ENCODE measurements at regions not wholly inside any gene's neighbourhood (a gene's known extent, or its start where the extent isn't known, plus 50 kb on each side); places are given as distances from the start of the nearest gene placed in this dataset.

GRCh38 chr22:49258107-49259010 is 569.3 kb downstream of the BRD1 start:
- H3K4me1 ChIP-seq (ENCODE audit: insufficient read depth, low read length, poor library complexity, severe bottlenecking): no peaks in the 10 kb centered on the region
- TF ChIP-seq CTCF (conservative IDR thresholded peaks at IDR 0.05; ENCODE audit: low read length): no peak
- no peak for TF ChIP-seq EZH2phosphoT487 (IDR thresholded peaks at IDR 0.05; ENCODE audit: borderline replicate concordance)
- no peaks in the 10 kb centered on the region for H3K79me2 ChIP-seq (ENCODE audit: insufficient read depth, low read length)
- no peak overlapping the region for H3K4me3 ChIP-seq (ENCODE audit: low read length, poor library complexity, severe bottlenecking)
- H3K4me2 ChIP-seq (ENCODE audit: low read depth, low read length, poor library complexity, severe bottlenecking): no peak overlapping the region
- no peak overlapping the region for H2AFZ ChIP-seq (ENCODE audit: low read length)
- H3K36me3 ChIP-seq (ENCODE audit: insufficient read depth, low read length): no peaks in the 10 kb centered on the region
- H3K9ac ChIP-seq (ENCODE audit: low read depth, low read length, poor library complexity, severe bottlenecking): no peak overlapping the region
- no peaks in the 10 kb centered on the region for H3F3A ChIP-seq (ENCODE audit: low read depth)
- no peaks in the 10 kb centered on the region for H3K9me2 ChIP-seq (replicated peaks; ENCODE audit: low read depth, low read length)
- peaks cover 9% of the 10 kb centered on the region; the same call in 1 of the 2 replicates for H3K9me3 ChIP-seq (ENCODE audit: insufficient read depth, low read depth, low read length)
- H3K27me3 ChIP-seq (ENCODE audit: insufficient read depth, low read length, poor library complexity, severe bottlenecking): no peaks in the 10 kb centered on the region
- H4K20me1 ChIP-seq (ENCODE audit: insufficient read depth, low read length, poor library complexity, severe bottlenecking): no peaks in the 10 kb centered on the region

GRCh38 chr22:49257551-49257961 is 570.1 kb downstream of the BRD1 start:
- Histone ChIP-seq H3K36me3 (ENCODE audit: insufficient read depth, low read length) (no peaks in the 10 kb centered on the region), H3K9ac (ENCODE audit: low read depth, low read length, poor library complexity, severe bottlenecking) (no peak overlapping the region), H3K79me2 (ENCODE audit: insufficient read depth, low read length) (no peaks in the 10 kb centered on the region), H3K9me2 (replicated peaks; ENCODE audit: low read depth, low read length) (no peaks in the 10 kb centered on the region), H4K20me1 (ENCODE audit: insufficient read depth, low read length, poor library complexity, severe bottlenecking) (no peaks in the 10 kb centered on the region), H3K9me3 (ENCODE audit: insufficient read depth, low read depth, low read length) (peaks cover 14% of the 10 kb centered on the region; the same call in 1 of the 2 replicates), H3K4me1 (ENCODE audit: insufficient read depth, low read length, poor library complexity, severe bottlenecking) (no peaks in the 10 kb centered on the region), H2AFZ (ENCODE audit: low read length) (no peak overlapping the region), H3K27me3 (ENCODE audit: insufficient read depth, low read length, poor library complexity, severe bottlenecking) (no peaks in the 10 kb centered on the region), H3K4me3 (ENCODE audit: low read length, poor library complexity, severe bottlenecking) (no peak overlapping the region), H3K4me2 (ENCODE audit: low read depth, low read length, poor library complexity, severe bottlenecking) (no peak overlapping the region), H3F3A (ENCODE audit: low read depth) (no peaks in the 10 kb centered on the region)
- TF ChIP-seq EZH2phosphoT487 (IDR thresholded peaks at IDR 0.05; ENCODE audit: borderline replicate concordance) (no peak), CTCF (conservative IDR thresholded peaks at IDR 0.05; ENCODE audit: low read length) (no peak)

- Histone ChIP-seq H3K4me3 (ENCODE audit: low read length, poor library complexity, severe bottlenecking) (no peak overlapping the region), H3K27me3 (ENCODE audit: insufficient read depth, low read length, poor library complexity, severe bottlenecking) (no peaks in the 10 kb centered on the region), H3K79me2 (ENCODE audit: insufficient read depth, low read length) (no peaks in the 10 kb centered on the region), H2AFZ (ENCODE audit: low read length) (no peak overlapping the region), H3K9ac (ENCODE audit: low read depth, low read length, poor library complexity, severe bottlenecking) (no peak overlapping the region), H3K36me3 (ENCODE audit: insufficient read depth, low read length) (no peaks in the 10 kb centered on the region), H3K4me2 (ENCODE audit: low read depth, low read length, poor library complexity, severe bottlenecking) (no peak overlapping the region), H3K9me2 (replicated peaks; ENCODE audit: low read depth, low read length) (no peaks in the 10 kb centered on the region), H3F3A (ENCODE audit: low read depth) (no peaks in the 10 kb centered on the region), H4K20me1 (ENCODE audit: insufficient read depth, low read length, poor library complexity, severe bottlenecking) (no peaks in the 10 kb centered on the region), H3K9me3 (ENCODE audit: insufficient read depth, low read depth, low read length) (peaks cover 14% of the 10 kb centered on the region; the same call in 1 of the 2 replicates), H3K4me1 (ENCODE audit: insufficient read depth, low read length, poor library complexity, severe bottlenecking) (no peaks in the 10 kb centered on the region)
- TF ChIP-seq EZH2phosphoT487 (IDR thresholded peaks at IDR 0.05; ENCODE audit: borderline replicate concordance) (no peak), CTCF (conservative IDR thresholded peaks at IDR 0.05; ENCODE audit: low read length) (no peak)
Measured at GRCh38 chr22:49255741-49256318, 571.8 kb downstream of the BRD1 start.
